Neural progenitor cell (in vitro differentiated cells): ENCODE measurements at regions not wholly inside any gene's neighbourhood (a gene's known extent, or its start where the extent isn't known, plus 50 kb on each side); places are given as distances from the start of the nearest gene placed in this dataset.

Experiments
- EZH2 ChIP-seq: fragments of 200-600 bp; sonication (generic); IDR thresholded peaks from 2 replicates; pipeline ENCODE4 v1.6.1; 2017; ENCODE audit warnings: antibody characterized with exemption, mild to moderate bottlenecking, moderate library complexity
- EZH2phosphoT487 ChIP-seq: fragments of 200-600 bp; sonication (generic); IDR thresholded peaks from 2 replicates; pipeline ENCODE4 v1.6.1; 2017; ENCODE audit warnings: antibody characterized with exemption
- TF ChIP-seq, protein P1 (sequence below): fragments of 200-600 bp; sonication (generic); IDR thresholded peaks from 2 replicates; pipeline ENCODE4 v1.5.1; 2017; ENCODE audit warnings: antibody characterized with exemption, mild to moderate bottlenecking

DNA sequence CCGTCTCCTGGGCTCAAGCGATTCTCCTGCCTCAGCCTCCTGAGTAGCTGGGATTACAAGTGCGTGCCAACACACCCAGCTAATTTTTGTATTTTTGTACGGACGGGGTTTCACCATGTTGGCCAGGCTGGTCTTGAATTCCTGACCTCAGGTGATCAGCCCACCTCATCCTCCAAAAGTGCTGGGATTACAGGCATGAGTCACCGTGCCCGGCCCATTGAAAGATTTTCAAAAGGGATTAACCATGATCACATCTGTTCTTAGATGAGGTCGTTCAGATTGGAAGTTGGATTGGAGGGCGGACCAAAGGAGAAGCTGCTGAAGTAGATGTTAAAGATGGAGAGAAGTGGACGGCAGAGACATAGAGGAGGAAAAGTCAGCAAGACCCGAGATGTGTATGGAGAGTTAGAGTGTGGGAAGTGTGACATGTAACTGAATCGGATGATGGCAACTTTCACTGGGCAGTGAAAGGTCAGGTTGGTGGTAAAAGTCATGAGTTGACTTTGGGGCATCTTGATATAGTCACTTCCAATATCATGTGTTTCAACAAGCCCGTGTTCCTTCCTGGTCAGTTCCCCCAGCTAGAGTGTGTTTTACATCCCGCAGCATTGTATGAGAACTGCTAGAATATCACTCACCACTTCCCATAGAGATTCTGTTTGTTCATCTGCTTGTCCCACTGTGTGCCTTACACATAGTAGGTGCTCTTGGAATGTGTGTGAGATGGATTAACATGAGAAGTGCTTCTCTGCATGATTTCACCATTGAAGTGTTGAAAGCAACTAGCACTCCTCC lies 54.4 kb upstream of the TINAGL1 start:
- no peak for TF ChIP-seq EZH2phosphoT487
- TF ChIP-seq EZH2: no peak
- TF ChIP-seq, protein P1, sequence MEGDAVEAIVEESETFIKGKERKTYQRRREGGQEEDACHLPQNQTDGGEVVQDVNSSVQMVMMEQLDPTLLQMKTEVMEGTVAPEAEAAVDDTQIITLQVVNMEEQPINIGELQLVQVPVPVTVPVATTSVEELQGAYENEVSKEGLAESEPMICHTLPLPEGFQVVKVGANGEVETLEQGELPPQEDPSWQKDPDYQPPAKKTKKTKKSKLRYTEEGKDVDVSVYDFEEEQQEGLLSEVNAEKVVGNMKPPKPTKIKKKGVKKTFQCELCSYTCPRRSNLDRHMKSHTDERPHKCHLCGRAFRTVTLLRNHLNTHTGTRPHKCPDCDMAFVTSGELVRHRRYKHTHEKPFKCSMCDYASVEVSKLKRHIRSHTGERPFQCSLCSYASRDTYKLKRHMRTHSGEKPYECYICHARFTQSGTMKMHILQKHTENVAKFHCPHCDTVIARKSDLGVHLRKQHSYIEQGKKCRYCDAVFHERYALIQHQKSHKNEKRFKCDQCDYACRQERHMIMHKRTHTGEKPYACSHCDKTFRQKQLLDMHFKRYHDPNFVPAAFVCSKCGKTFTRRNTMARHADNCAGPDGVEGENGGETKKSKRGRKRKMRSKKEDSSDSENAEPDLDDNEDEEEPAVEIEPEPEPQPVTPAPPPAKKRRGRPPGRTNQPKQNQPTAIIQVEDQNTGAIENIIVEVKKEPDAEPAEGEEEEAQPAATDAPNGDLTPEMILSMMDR: no peak
